GM18517 (cell line): ENCODE measurements at regions not wholly inside any gene's neighbourhood (a gene's known extent, or its start where the extent isn't known, plus 50 kb on each side); places are given as distances from the start of the nearest gene placed in this dataset.

Experiments used
- ATAC-seq: cut with Tn5 transposase; IDR thresholded peaks from one replicate; pipeline ENCODE4 v1.9.1; 2021; ENCODE audit warnings: mild to moderate bottlenecking, moderate library complexity; ENCODE audit not compliant: unreplicated experiment

- no peak for ATAC-seq
These were observed 161.6 kb upstream of the FAT1 start for GRCh38 chr4:186885289-186885688.

- ATAC-seq = no peak
These were observed 163.1 kb upstream of the FAT1 start for GRCh38 chr4:186886759-186887158.

- no peak for ATAC-seq
These were observed 163.6 kb upstream of the FAT1 start for GRCh38 chr4:186887291-186887700.

- no peak for ATAC-seq
These were observed 164.1 kb upstream of the FAT1 start for GRCh38 chr4:186887752-186888151.

- no peak for ATAC-seq
These were observed 166.4 kb upstream of the FAT1 start for GRCh38 chr4:186889876-186890643.

- ATAC-seq = no peak
These were observed 168.3 kb upstream of the FAT1 start for GRCh38 chr4:186891859-186892486.

- ATAC-seq = no peak
These were observed 174.7 kb upstream of the FAT1 start for GRCh38 chr4:186898367-186898766.

GRCh38 chr4:186900232-186900900, 176.7 kb upstream of the FAT1 start:
- no peak for ATAC-seq

GRCh38 chr4:186900984-186901383, 177.3 kb upstream of the FAT1 start:
- ATAC-seq = no peak

GRCh38 chr4:186901850-186902249, 178.2 kb upstream of the FAT1 start:
- no peak for ATAC-seq

GRCh38 chr4:186902361-186902760, 178.7 kb upstream of the FAT1 start:
- no peak for ATAC-seq

- ATAC-seq = no peak
These were observed 180.4 kb upstream of the FAT1 start for GRCh38 chr4:186904101-186904500.

GRCh38 chr4:186906722-186907121, 183.1 kb upstream of the FAT1 start:
- no peak for ATAC-seq

- no peak for ATAC-seq
These were observed 186.7 kb upstream of the FAT1 start for GRCh38 chr4:186910385-186910784.

GRCh38 chr4:186912606-186913005, 188.9 kb upstream of the FAT1 start:
- no peak for ATAC-seq

GRCh38 chr4:186915816-186916215, 192.2 kb upstream of the FAT1 start:
- no peak for ATAC-seq

GRCh38 chr4:186917136-186917535, 193.5 kb upstream of the FAT1 start:
- no peak for ATAC-seq

- no peak for ATAC-seq
These were observed 194.8 kb upstream of the FAT1 start for GRCh38 chr4:186918466-186918865.

- no peak for ATAC-seq
These were observed 195.7 kb upstream of the FAT1 start for GRCh38 chr4:186919340-186919739.

- ATAC-seq = no peak
These were observed 196.8 kb upstream of the FAT1 start for GRCh38 chr4:186920483-186920882.

- no peak for ATAC-seq
These were observed 197.3 kb upstream of the FAT1 start for GRCh38 chr4:186920992-186921391.

- no peak for ATAC-seq
These were observed 201.1 kb upstream of the FAT1 start for GRCh38 chr4:186924723-186925122.
